Type B pancreatic cell (in vitro differentiated cells): ENCODE measurements at regions not wholly inside any gene's neighbourhood (a gene's known extent, or its start where the extent isn't known, plus 50 kb on each side); places are given as distances from the start of the nearest gene placed in this dataset.

Experiments used
- DNase-seq: peaks from one replicate; pipeline ENCODE4 v3.0.0; 2021; ENCODE audit warnings: mixed read lengths; ENCODE audit not compliant: unreplicated experiment; ENCODE audit errors: extremely low spot score
- H3K27ac Mint-ChIP-seq: 2 replicates; pipeline ENCODE4 v1.8.0; 2021; ENCODE audit warnings: mild to moderate bottlenecking, mixed read lengths
- H3K27me3 Mint-ChIP-seq: 2 replicates; pipeline ENCODE4 v1.8.0; 2021; ENCODE audit warnings: mixed read lengths
- H3K36me3 Mint-ChIP-seq: 2 replicates; pipeline ENCODE4 v1.8.0; 2021; ENCODE audit warnings: mixed read lengths
- H3K4me1 Mint-ChIP-seq: one replicate; pipeline ENCODE4 v1.8.0; 2021; ENCODE audit warnings: mixed read lengths; ENCODE audit not compliant: unreplicated experiment
- H3K4me3 Mint-ChIP-seq: 2 replicates; pipeline ENCODE4 v1.8.0; 2021; ENCODE audit warnings: mild to moderate bottlenecking, mixed read lengths
- H3K9me3 Mint-ChIP-seq: 2 replicates; pipeline ENCODE4 v1.8.0; 2021; ENCODE audit warnings: mixed read lengths
- CTCF ChIP-seq: fragments of 200-600 bp; sonication (generic); conservative IDR thresholded peaks from 2 replicates; pipeline ENCODE4 v1.5.0; 2021; ENCODE audit warnings: antibody characterized with exemption, mild to moderate bottlenecking

- Mint-ChIP-seq H3K4me3 (no peak overlapping the region), H3K9me3 (no peaks in the 10 kb centered on the region), H3K27ac (no peak overlapping the region), H3K36me3 (no peaks in the 10 kb centered on the region), H3K27me3 (no peaks in the 10 kb centered on the region), H3K4me1 (no peaks in the 10 kb centered on the region)
- no peak for TF ChIP-seq CTCF
- DNase-seq: no peak
These were observed 504.1 kb downstream of the RPL10L start for GRCh38 chr14:46147452-46147851.

GRCh38 chr14:46147024-46147423 is 504.6 kb downstream of the RPL10L start:
- DNase-seq: no peak
- H3K9me3 Mint-ChIP-seq: no peaks in the 10 kb centered on the region
- H3K27me3 Mint-ChIP-seq: no peaks in the 10 kb centered on the region
- H3K4me1 Mint-ChIP-seq: no peaks in the 10 kb centered on the region
- no peaks in the 10 kb centered on the region for H3K36me3 Mint-ChIP-seq
- no peak for TF ChIP-seq CTCF
- H3K27ac Mint-ChIP-seq: no peak overlapping the region
- H3K4me3 Mint-ChIP-seq: no peak overlapping the region

- no peak for DNase-seq
- Mint-ChIP-seq H3K4me3 (no peak overlapping the region), H3K36me3 (no peaks in the 10 kb centered on the region), H3K27me3 (no peaks in the 10 kb centered on the region), H3K9me3 (no peaks in the 10 kb centered on the region), H3K27ac (no peak overlapping the region), H3K4me1 (no peaks in the 10 kb centered on the region)
- TF ChIP-seq CTCF: no peak
These were observed 511.1 kb downstream of the RPL10L start for GRCh38 chr14:46140445-46140844.

GRCh38 chr14:46139649-46140048 is 511.9 kb downstream of the RPL10L start:
- Mint-ChIP-seq H3K27me3 (no peaks in the 10 kb centered on the region), H3K4me3 (no peak overlapping the region), H3K4me1 (no peaks in the 10 kb centered on the region), H3K9me3 (no peaks in the 10 kb centered on the region), H3K27ac (no peak overlapping the region), H3K36me3 (no peaks in the 10 kb centered on the region)
- TF ChIP-seq CTCF: no peak
- no peak for DNase-seq

- Mint-ChIP-seq H3K27me3 (no peaks in the 10 kb centered on the region), H3K9me3 (no peaks in the 10 kb centered on the region), H3K36me3 (no peaks in the 10 kb centered on the region), H3K27ac (no peak overlapping the region), H3K4me3 (no peak overlapping the region), H3K4me1 (no peaks in the 10 kb centered on the region)
- no peak for TF ChIP-seq CTCF
- DNase-seq: no peak
These were observed 513.8 kb downstream of the RPL10L start for GRCh38 chr14:46137786-46138185.

- no peak overlapping the region for H3K4me3 Mint-ChIP-seq
- H3K27me3 Mint-ChIP-seq: no peaks in the 10 kb centered on the region
- no peaks in the 10 kb centered on the region for H3K9me3 Mint-ChIP-seq
- no peak for TF ChIP-seq CTCF
- no peaks in the 10 kb centered on the region for H3K4me1 Mint-ChIP-seq
- no peak for DNase-seq
- H3K27ac Mint-ChIP-seq: no peak overlapping the region
- no peaks in the 10 kb centered on the region for H3K36me3 Mint-ChIP-seq
These were observed 515.1 kb downstream of the RPL10L start for GRCh38 chr14:46136456-46136855.
